ENCODE measurements at regions not wholly inside any gene's neighbourhood (a gene's known extent, or its start where the extent isn't known, plus 50 kb on each side); places are given as distances from the start of the nearest gene placed in this dataset.

DNA sequence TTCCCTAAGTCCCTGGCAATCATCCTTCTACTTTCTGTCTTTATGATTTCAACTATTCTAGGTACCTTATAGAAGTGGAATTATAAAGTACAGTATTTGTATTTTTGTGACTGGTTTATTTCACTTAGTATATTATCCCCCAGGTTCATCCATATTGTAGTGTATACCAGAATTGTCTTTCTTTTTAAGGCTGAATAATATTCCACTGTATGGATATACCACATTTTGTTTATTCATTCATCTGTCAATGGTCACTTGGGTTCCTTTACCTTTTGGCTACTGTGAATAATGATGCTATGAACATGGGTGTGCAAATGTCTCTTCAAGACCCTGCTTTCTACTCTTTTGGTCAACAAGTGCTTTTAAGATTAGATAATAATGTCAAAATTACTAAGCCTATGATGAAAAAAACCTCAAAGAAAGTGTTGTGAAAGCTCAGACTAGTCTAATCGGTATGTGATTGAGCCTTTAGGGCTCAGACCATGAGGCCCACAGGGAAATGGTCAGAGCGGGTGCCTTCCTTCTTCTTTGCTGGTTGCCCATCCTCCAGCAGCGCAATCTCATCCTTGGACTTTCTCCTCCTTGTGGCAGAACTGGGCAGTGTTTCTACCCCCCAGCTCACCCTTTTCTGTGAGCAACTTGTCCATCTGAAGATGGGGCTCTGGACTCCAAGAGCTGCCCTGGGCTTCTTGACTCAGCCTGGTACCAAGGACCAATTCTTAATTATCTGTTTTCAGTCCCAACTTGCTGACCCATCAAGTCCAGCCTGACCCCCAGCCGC is 105.4 kb downstream of the TTC8 start:
- TF ChIP-seq CTCF (IDR thresholded peaks at IDR 0.05) (no peak), POLR2A (IDR thresholded peaks at IDR 0.05) (no peak)
